GM12878 (cell line): ENCODE measurements at regions not wholly inside any gene's neighbourhood (a gene's known extent, or its start where the extent isn't known, plus 50 kb on each side); places are given as distances from the start of the nearest gene placed in this dataset.

Source experiments
- ATAC-seq: fragments of 200-7000 bp; cut with Tn5 transposase; 3 replicates; pipeline ENCODE4 v1.9.1; 2020; ENCODE audit warnings: mild to moderate bottlenecking, moderate library complexity
- BruUV-seq: library from RNA; stranded (reverse); fragments of 400-500 nt; replicated peaks from 2 replicates; lab custom pipeline; 2021; lab: Mats Ljungman, UMichigan
- CTCF ChIA-PET: fragments of 300-600 bp; sonication (Branson Sonifier 250); formaldehyde crosslinking; extraction: SDS; loops from one replicate; lab custom pipeline; 2021; ENCODE audit warnings: inconsistent platforms; lab: Yijun Ruan, JAX
- POLR2A ChIA-PET: fragments of 350-600 bp; formaldehyde crosslinking; extraction: SDS; loops from one replicate; lab custom pipeline; 2021; ENCODE audit warnings: inconsistent platforms; lab: Charles Lee
- RAD21 ChIA-PET: fragments of 300-600 bp; sonication (Branson Sonifier 250); formaldehyde crosslinking; loops from one replicate; lab custom pipeline; 2023; ENCODE audit warnings: antibody characterized with exemption; ENCODE audit not compliant: unreplicated experiment; lab: Charles Lee
- SMC1A ChIA-PET: fragments of 300-600 bp; sonication (Branson Sonifier 250); formaldehyde crosslinking; loops from one replicate; lab custom pipeline; 2023; ENCODE audit not compliant: unreplicated experiment, uncharacterized antibody; lab: Charles Lee
- DNase-seq: peaks from one replicate; pipeline ENCODE4 v3.0.0-alpha.2; 2011; ENCODE audit warnings: low read depth, low spot score
- FAIRE-seq: peaks from 3 replicates; lab custom pipeline; 2011; peaks lifted over from hg19 to GRCh38; lab: Jason Lieb, UNC
- H2AFZ ChIP-seq: 2 replicates; pipeline ENCODE4 v1.6.0; 2011; ENCODE audit warnings: low read depth, low read length, control low read depth; ENCODE audit not compliant: control insufficient read depth
- H3K27ac ChIP-seq: 2 replicates; pipeline ENCODE4 v1.5.1; 2011; ENCODE audit warnings: control low read depth; ENCODE audit not compliant: control insufficient read depth, insufficient read depth
- H3K27me3 ChIP-seq, 2 experiments: replicated peaks in 1 of 2; 2 replicates each; pipeline versions ENCODE4 v1.6.0 to v1.6.1; 2011; ENCODE audit warnings: low read length in 1 of 2; ENCODE audit not compliant: control insufficient read depth in 2 of 2, insufficient read depth in 2 of 2
- H3K36me3 ChIP-seq, 2 experiments: 2 replicates each; pipeline ENCODE4 v1.5.1; 2011; ENCODE audit warnings: low read length in 1 of 2; ENCODE audit not compliant: control insufficient read depth in 2 of 2, insufficient read depth in 2 of 2
- H3K4me1 ChIP-seq: 2 replicates; pipeline ENCODE4 v1.6.1; 2011; ENCODE audit warnings: mild to moderate bottlenecking, low read length, moderate library complexity, mixed read lengths; ENCODE audit not compliant: control insufficient read depth, insufficient read depth
- H3K4me2 ChIP-seq: 2 replicates; pipeline ENCODE4 v1.6.0; 2011; ENCODE audit warnings: control low read depth; ENCODE audit not compliant: control insufficient read depth, insufficient read depth
- H3K4me3 ChIP-seq: fragments of 200-600 bp; sonication (generic); 2 replicates; pipeline ENCODE4 v1.5.1; 2016
- H3K79me2 ChIP-seq: 2 replicates; pipeline ENCODE4 v1.6.0; 2011; ENCODE audit warnings: low read length; ENCODE audit not compliant: control insufficient read depth, insufficient read depth
- H3K9ac ChIP-seq: 2 replicates; pipeline ENCODE4 v1.8.0; 2011; ENCODE audit warnings: low read length, control low read depth, mixed read lengths; ENCODE audit not compliant: control insufficient read depth, insufficient read depth
- H3K9me3 ChIP-seq: replicated peaks from 3 replicates; pipeline ENCODE4 v1.5.1; 2011; ENCODE audit warnings: mild to moderate bottlenecking, low read length; ENCODE audit not compliant: control insufficient read depth, insufficient read depth
- H4K20me1 ChIP-seq: 2 replicates; pipeline ENCODE4 v1.6.0; 2011; ENCODE audit not compliant: control insufficient read depth, insufficient read depth
- CBX5 ChIP-seq: sonication (generic); IDR thresholded peaks from 2 replicates; pipeline ENCODE4 v1.6.1; 2016; ENCODE audit warnings: low read depth, moderate library complexity, mild to moderate bottlenecking, inconsistent platforms
- E2F4 ChIP-seq: IDR thresholded peaks from 2 replicates; pipeline ENCODE4 v1.6.1; 2012; ENCODE audit warnings: low read depth, low read length, improper control_type of control experiment
- MEF2A ChIP-seq: IDR thresholded peaks from 2 replicates; pipeline ENCODE4 v1.6.1; 2011; ENCODE audit warnings: low read depth, mild to moderate bottlenecking, low read length, moderate library complexity; ENCODE audit not compliant: insufficient read depth
- NBN ChIP-seq: fragments of 450-650 bp; IDR thresholded peaks from 2 replicates; pipeline ENCODE4 v1.6.1; 2016
- NRF1 ChIP-seq: conservative IDR thresholded peaks from 2 replicates; pipeline ENCODE4 v1.6.1; 2011; ENCODE audit warnings: mild to moderate bottlenecking, low read depth, low read length, improper control_type of control experiment
- POLR2AphosphoS5 ChIP-seq: IDR thresholded peaks from 2 replicates; pipeline ENCODE4 v1.6.1; 2011; ENCODE audit warnings: mild to moderate bottlenecking, low read length, inconsistent platforms
- RAD21 ChIP-seq: IDR thresholded peaks from 2 replicates; pipeline ENCODE4 v1.6.1; 2011; ENCODE audit warnings: mild to moderate bottlenecking, low read depth, low read length, moderate library complexity; ENCODE audit not compliant: insufficient read depth
- RBBP5 ChIP-seq: fragments of 200-600 bp; sonication (generic); conservative IDR thresholded peaks from 2 replicates; pipeline ENCODE4 v1.6.1; 2016
- SMAD1 ChIP-seq: fragments of 450-650 bp; IDR thresholded peaks from 2 replicates; pipeline ENCODE4 v1.6.1; 2018; ENCODE audit warnings: mild to moderate bottlenecking, low read depth; ENCODE audit not compliant: partially characterized antibody
- SREBF2 ChIP-seq: IDR thresholded peaks from 2 replicates; pipeline ENCODE4 v1.6.1; 2012; ENCODE audit warnings: mild to moderate bottlenecking, low read length
- YY1 ChIP-seq: IDR thresholded peaks from 2 replicates; pipeline ENCODE4 v1.6.1; 2011; ENCODE audit warnings: low read depth, mild to moderate bottlenecking, low read length
- ZBTB33 ChIP-seq: fragments of 450-650 bp; IDR thresholded peaks from 2 replicates; pipeline ENCODE4 v1.6.1; 2017; ENCODE audit warnings: mild to moderate bottlenecking
- ZNF622 ChIP-seq: fragments of 450-650 bp; IDR thresholded peaks from 2 replicates; pipeline ENCODE4 v1.6.1; 2017; ENCODE audit warnings: mild to moderate bottlenecking, inconsistent platforms
- WGBS: methylation state at CpG from one replicate; pipeline ENCODE4 v1.1.6; 2016; ENCODE audit warnings: low lambda C conversion rate; ENCODE audit not compliant: insufficient replicate concordance, insufficient coverage; ENCODE audit errors: missing lambda C conversion rate; 5-methylcytosine and 5-hydroxymethylcytosine counted together
- in situ Hi-C: fragments of 300-500 bp; cut with MboI; formaldehyde crosslinking; loops from 9 replicates; pipeline ENCODE4 v1.14.3; 2018; ENCODE audit warnings: mixed read lengths
- intact Hi-C: fragments of 100-400 bp; cut with micrococcal nuclease; formaldehyde crosslinking; loops from one replicate; pipeline ENCODE4 v1.14.2; 2022; ENCODE audit not compliant: unreplicated experiment
- TF ChIP-seq, protein P1 (sequence below): fragments of 450-650 bp; IDR thresholded peaks from 2 replicates; pipeline ENCODE4 v1.6.1; 2017; ENCODE audit warnings: low read depth, mild to moderate bottlenecking, moderate library complexity
- TF ChIP-seq, protein P2 (sequence below): fragments of 450-650 bp; IDR thresholded peaks from 2 replicates; pipeline ENCODE4 v1.6.1; 2017; ENCODE audit warnings: mild to moderate bottlenecking, moderate library complexity

DNA sequence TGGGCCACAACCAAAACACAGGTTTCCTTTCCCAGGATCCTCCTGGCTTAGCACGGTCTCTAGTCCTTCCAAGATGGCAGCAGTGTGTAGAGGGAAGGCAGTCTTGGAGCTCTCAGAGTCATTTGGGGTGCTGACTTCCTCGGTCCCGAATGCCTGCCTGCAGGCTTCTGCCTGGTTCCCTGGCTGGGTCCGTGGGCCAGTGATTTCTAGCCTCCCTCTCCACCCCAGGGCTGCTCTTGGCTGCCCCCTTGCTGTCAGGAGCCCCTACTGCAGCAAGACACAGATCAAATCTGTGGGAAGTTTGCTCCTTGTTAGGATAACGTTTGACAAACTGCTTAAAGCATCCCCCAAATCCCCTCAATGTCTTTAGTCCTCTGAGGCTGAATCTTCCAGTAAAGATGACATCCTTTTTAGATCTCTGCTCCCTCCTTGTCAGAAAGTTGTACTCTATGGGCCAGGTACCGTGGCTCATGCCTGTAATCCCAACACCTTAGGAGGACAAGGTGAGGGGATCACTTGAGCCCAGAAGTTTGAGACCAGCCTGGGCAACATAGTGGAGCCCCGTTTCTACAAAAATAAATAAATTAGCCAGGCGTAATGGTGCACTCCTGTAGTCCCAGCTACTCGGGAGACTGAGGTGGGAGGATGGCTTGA, 272.5 kb downstream of the RRAGC start:
- H4K20me1 ChIP-seq, result no peaks in the 10 kb centered on the region
- H3K36me3 ChIP-seq, result no peaks in the 10 kb centered on the region
- peak; percentile 17 for DNase-seq
- ChIA-PET CTCF (interaction anchor here (0.9 to 3.7 kb wide), 13 partner anchors 28 to 575 kb away, joined by 3 to 19 read pairs (median 3); partner anchors contain the start of gene UTP11), SMC1A (interaction anchor here (0.5 to 2.4 kb wide), 8 partner anchors 16 to 560 kb away, joined by 3 to 9 read pairs (median 4); no protein-coding TSS in a partner anchor), RAD21 (interaction anchor here (1.1 kb wide), 1 partner anchor 233 kb away, joined by 3 read pairs; no protein-coding TSS in a partner anchor), POLR2A (interaction anchor here (0.6 kb wide), 1 partner anchor 529 kb away, joined by 3 read pairs; no protein-coding TSS in a partner anchor)
- peak overlapping the region; percentile 71 for H2AFZ ChIP-seq
- no peaks in the 10 kb centered on the region for H3K79me2 ChIP-seq
- intact Hi-C loops, result loop anchor here (2.0 to 5.0 kb wide), 3 partner anchors 110 to 560 kb away; no protein-coding TSS in a partner anchor
- 0 out of 4 replicates have a peak, but pooled peaks cover 0 to 1% of the 10 kb centered on the region in 2 experiments for H3K27me3 ChIP-seq
- H3K9ac ChIP-seq, result no peak overlapping the region
- peak overlapping the region; percentile 21; the same call in 1 of the 2 replicates for H3K4me2 ChIP-seq
- peak; percentile 91 for ATAC-seq
- H3K4me3 ChIP-seq, result no peak overlapping the region
- FAIRE-seq, result peak; percentile 89
- 26% methylated on average over 9 of the region's 9 CpGs for WGBS
- H3K9me3 ChIP-seq, result no peaks in the 10 kb centered on the region
- H3K4me1 ChIP-seq, result peaks cover 3% of the 10 kb centered on the region; the same call in 1 of the 2 replicates
- in situ Hi-C loops, result loop anchor here (25.0 kb wide), 1 partner anchor 550 kb away; the partner anchor contains the start of gene POU3F1
- BruUV-seq, result no TSS peak
- H3K27ac ChIP-seq, result no peak overlapping the region
- TF ChIP-seq RBBP5, result no peak
- TF ChIP-seq NBN, result no peak
- TF ChIP-seq MEF2A, result no peak
- no peak for TF ChIP-seq SMAD1
- TF ChIP-seq SREBF2, result no peak
- TF ChIP-seq, protein P1, sequence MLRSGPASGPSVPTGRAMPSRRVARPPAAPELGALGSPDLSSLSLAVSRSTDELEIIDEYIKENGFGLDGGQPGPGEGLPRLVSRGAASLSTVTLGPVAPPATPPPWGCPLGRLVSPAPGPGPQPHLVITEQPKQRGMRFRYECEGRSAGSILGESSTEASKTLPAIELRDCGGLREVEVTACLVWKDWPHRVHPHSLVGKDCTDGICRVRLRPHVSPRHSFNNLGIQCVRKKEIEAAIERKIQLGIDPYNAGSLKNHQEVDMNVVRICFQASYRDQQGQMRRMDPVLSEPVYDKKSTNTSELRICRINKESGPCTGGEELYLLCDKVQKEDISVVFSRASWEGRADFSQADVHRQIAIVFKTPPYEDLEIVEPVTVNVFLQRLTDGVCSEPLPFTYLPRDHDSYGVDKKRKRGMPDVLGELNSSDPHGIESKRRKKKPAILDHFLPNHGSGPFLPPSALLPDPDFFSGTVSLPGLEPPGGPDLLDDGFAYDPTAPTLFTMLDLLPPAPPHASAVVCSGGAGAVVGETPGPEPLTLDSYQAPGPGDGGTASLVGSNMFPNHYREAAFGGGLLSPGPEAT, result no peak
- TF ChIP-seq E2F4, result no peak
- TF ChIP-seq, protein P2, sequence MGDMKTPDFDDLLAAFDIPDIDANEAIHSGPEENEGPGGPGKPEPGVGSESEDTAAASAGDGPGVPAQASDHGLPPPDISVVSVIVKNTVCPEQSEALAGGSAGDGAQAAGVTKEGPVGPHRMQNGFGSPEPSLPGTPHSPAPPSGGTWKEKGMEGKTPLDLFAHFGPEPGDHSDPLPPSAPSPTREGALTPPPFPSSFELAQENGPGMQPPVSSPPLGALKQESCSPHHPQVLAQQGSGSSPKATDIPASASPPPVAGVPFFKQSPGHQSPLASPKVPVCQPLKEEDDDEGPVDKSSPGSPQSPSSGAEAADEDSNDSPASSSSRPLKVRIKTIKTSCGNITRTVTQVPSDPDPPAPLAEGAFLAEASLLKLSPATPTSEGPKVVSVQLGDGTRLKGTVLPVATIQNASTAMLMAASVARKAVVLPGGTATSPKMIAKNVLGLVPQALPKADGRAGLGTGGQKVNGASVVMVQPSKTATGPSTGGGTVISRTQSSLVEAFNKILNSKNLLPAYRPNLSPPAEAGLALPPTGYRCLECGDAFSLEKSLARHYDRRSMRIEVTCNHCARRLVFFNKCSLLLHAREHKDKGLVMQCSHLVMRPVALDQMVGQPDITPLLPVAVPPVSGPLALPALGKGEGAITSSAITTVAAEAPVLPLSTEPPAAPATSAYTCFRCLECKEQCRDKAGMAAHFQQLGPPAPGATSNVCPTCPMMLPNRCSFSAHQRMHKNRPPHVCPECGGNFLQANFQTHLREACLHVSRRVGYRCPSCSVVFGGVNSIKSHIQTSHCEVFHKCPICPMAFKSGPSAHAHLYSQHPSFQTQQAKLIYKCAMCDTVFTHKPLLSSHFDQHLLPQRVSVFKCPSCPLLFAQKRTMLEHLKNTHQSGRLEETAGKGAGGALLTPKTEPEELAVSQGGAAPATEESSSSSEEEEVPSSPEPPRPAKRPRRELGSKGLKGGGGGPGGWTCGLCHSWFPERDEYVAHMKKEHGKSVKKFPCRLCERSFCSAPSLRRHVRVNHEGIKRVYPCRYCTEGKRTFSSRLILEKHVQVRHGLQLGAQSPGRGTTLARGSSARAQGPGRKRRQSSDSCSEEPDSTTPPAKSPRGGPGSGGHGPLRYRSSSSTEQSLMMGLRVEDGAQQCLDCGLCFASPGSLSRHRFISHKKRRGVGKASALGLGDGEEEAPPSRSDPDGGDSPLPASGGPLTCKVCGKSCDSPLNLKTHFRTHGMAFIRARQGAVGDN, result 0 out of 2 replicates have a peak, but pooled peaks have one; percentile 31
- TF ChIP-seq CBX5, result no peak
- TF ChIP-seq POLR2AphosphoS5, result no peak
- TF ChIP-seq RAD21, result peak; percentile 96
- no peak for TF ChIP-seq ZBTB33
- TF ChIP-seq YY1, result peak; percentile 80
- no peak for TF ChIP-seq ZNF622
- TF ChIP-seq NRF1, result no peak
